ENCODE measurements at regions not wholly inside any gene's neighbourhood (a gene's known extent, or its start where the extent isn't known, plus 50 kb on each side); places are given as distances from the start of the nearest gene placed in this dataset.

- no peak overlapping the region for H3K4me2 ChIP-seq (ENCODE audit: low read depth, low read length)
These were observed 684.8 kb downstream of the QKI start for GRCh38 chr6:164099269-164099865.

More at GRCh38 chr6:164099269-164099865, 684.8 kb downstream of the QKI start:
- no peak overlapping the region for H3K23ac ChIP-seq (ENCODE audit: low read depth, low read length)
- no peak overlapping the region for H2AFZ ChIP-seq (replicated peaks; ENCODE audit: low read length, poor library complexity)
- intact Hi-C loops (cut with micrococcal nuclease), result no loop called here
- no peak overlapping the region for H3K56ac ChIP-seq (ENCODE audit: extremely low read depth, insufficient read depth, low read length)
- H4K91ac ChIP-seq (ENCODE audit: insufficient read depth, low read depth, low read length), result no peak overlapping the region
- H3K9me3 ChIP-seq (ENCODE audit: control insufficient read depth, insufficient read depth, low read length), result peaks cover 21% of the 10 kb centered on the region
- H2BK5ac ChIP-seq (ENCODE audit: low read depth, low read length, poor library complexity, severe bottlenecking), result no peak overlapping the region
- no peak overlapping the region for H2BK15ac ChIP-seq (ENCODE audit: low read depth, low read length)
- no peaks in the 10 kb centered on the region for H3K36me3 ChIP-seq (ENCODE audit: control insufficient read depth, insufficient read depth, low read length)
- TF ChIP-seq SMC3 (IDR thresholded peaks at IDR 0.05; ENCODE audit: low read depth, low read length), result no peak
- no peak for TF ChIP-seq CTCF (conservative IDR thresholded peaks at IDR 0.05; ENCODE audit: low read depth, low read length)
- no peak for TF ChIP-seq USF2 (IDR thresholded peaks at IDR 0.05; ENCODE audit: low read depth, low read length)
- no peak for TF ChIP-seq MAZ (IDR thresholded peaks at IDR 0.05; ENCODE audit: borderline replicate concordance, low read depth, low read length)
- no peak for TF ChIP-seq ELK1 (IDR thresholded peaks at IDR 0.05; ENCODE audit: borderline replicate concordance, low read depth, low read length)
- TF ChIP-seq NFE2L2 (IDR thresholded peaks at IDR 0.05; ENCODE audit: low read depth, low read length), result no peak
- no peaks in the 10 kb centered on the region for H3K79me1 ChIP-seq (ENCODE audit: low read depth in 1 of 2, low read length in 2 of 2)
- H4K20me1 ChIP-seq (ENCODE audit: insufficient read depth, low read length), result no peaks in the 10 kb centered on the region
- H3K9ac ChIP-seq (ENCODE audit: low read depth, low read length), result no peak overlapping the region
- ChIA-PET POLR2A (ENCODE audit: unreplicated experiment) (no interaction called here), CTCF (no interaction called here)
- H2BK20ac ChIP-seq (ENCODE audit: low read depth, low read length), result no peak overlapping the region
- no peak overlapping the region for H2AK9ac ChIP-seq (replicated peaks; ENCODE audit: low read depth, low read length, poor library complexity)
- WGBS, 2 experiments (ENCODE audit: extremely low coverage in 2 of 2, insufficient read length in 1 of 2), result 79% methylated on average over 4 of the region's 22 CpGs; no CpG with 5 or more reads in 1 of the 2 experiments
- H4K8ac ChIP-seq (ENCODE audit: low read depth in 2 of 2, low read length in 2 of 2), result no peak overlapping the region
- no peak overlapping the region for H3K18ac ChIP-seq (ENCODE audit: low read depth, low read length)
- dilution Hi-C loops (cut with HindIII; ENCODE audit: low sequenced_read_pairs, unreplicated experiment), result no loop called here
- no peak for ATAC-seq (ENCODE audit: low read depth)
- DNase-seq, result no peak
- no peak overlapping the region for H3K4ac ChIP-seq (ENCODE audit: low read depth, low read length)
- H3K27me3 ChIP-seq (ENCODE audit: control insufficient read depth, insufficient read depth, low read length), result no peaks in the 10 kb centered on the region
- no peak overlapping the region for H3K27ac ChIP-seq (ENCODE audit: insufficient read depth, low read length)
- H3K9me1 ChIP-seq (ENCODE audit: insufficient read depth, low read length), result no peaks in the 10 kb centered on the region
- H2AK5ac ChIP-seq (ENCODE audit: low read depth, low read length), result no peak overlapping the region
- BruUV-seq (replicated peaks), result no TSS peak
- H3K4me3 ChIP-seq (ENCODE audit: insufficient read depth, low read depth, low read length), result no peak overlapping the region
- no peak overlapping the region for H2BK120ac ChIP-seq (ENCODE audit: low read depth, low read length)
- H3K14ac ChIP-seq (replicated peaks; ENCODE audit: low read depth, low read length), result no peak overlapping the region
- in situ Hi-C loops (cut with MboI; ENCODE audit: low sequenced_read_pairs), result no loop called here
- H4K5ac ChIP-seq (ENCODE audit: low read depth, low read length), result no peak overlapping the region
- H3K4me1 ChIP-seq (ENCODE audit: control insufficient read depth, insufficient read depth, low read length), result no peaks in the 10 kb centered on the region

Data from IMR-90 (cell line).